Upper lobe of left lung (tissue), 4 donors: ENCODE measurements at regions not wholly inside any gene's neighbourhood (a gene's known extent, or its start where the extent isn't known, plus 50 kb on each side); places are given as distances from the start of the nearest gene placed in this dataset.

Experiments used
- POLR2A ChIP-seq, 4 donors: fragments of 450-650 bp; IDR thresholded peaks; one replicate each; pipeline ENCODE4 v1.5.1; 2016 to 2017; ENCODE audit warnings: antibody characterized with exemption in 4 of 4, mild to moderate bottlenecking in 2 of 4
- TF ChIP-seq, protein P1 (sequence below), 6 experiments: fragments of 450-650 bp in 4 of 6; fragments of 200-600 bp in 2 of 6; sonication (generic) in 2 of 6; IDR thresholded peaks; one replicate each; pipeline ENCODE4 v1.5.1; 2016 to 2019; ENCODE audit warnings: antibody characterized with exemption in 6 of 6

DNA sequence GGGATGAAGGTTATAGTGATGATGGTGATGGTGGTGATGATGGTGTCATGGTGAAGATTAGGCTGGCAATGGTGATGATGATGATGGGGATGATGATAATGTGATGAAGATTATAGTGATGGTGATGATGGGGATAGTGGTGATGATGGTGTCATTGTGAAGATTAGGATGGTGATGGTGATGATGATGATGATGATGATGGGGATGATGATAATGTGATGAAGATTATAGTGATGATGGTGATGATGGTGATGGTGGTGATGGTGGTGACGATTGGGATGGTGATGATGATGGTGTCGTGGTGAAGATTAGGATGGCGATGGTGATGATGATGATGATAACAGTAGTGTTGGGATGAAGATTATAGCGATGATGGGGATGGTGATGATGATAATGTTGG lies 285.1 kb upstream of the AJAP1 start:
- TF ChIP-seq, protein P1, sequence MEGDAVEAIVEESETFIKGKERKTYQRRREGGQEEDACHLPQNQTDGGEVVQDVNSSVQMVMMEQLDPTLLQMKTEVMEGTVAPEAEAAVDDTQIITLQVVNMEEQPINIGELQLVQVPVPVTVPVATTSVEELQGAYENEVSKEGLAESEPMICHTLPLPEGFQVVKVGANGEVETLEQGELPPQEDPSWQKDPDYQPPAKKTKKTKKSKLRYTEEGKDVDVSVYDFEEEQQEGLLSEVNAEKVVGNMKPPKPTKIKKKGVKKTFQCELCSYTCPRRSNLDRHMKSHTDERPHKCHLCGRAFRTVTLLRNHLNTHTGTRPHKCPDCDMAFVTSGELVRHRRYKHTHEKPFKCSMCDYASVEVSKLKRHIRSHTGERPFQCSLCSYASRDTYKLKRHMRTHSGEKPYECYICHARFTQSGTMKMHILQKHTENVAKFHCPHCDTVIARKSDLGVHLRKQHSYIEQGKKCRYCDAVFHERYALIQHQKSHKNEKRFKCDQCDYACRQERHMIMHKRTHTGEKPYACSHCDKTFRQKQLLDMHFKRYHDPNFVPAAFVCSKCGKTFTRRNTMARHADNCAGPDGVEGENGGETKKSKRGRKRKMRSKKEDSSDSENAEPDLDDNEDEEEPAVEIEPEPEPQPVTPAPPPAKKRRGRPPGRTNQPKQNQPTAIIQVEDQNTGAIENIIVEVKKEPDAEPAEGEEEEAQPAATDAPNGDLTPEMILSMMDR (IDR thresholded peaks at IDR 0.05), result no peak
- no peak for TF ChIP-seq POLR2A (IDR thresholded peaks at IDR 0.05)
